IPS DF 6.9 (cell line): ENCODE measurements at regions not wholly inside any gene's neighbourhood (a gene's known extent, or its start where the extent isn't known, plus 50 kb on each side); places are given as distances from the start of the nearest gene placed in this dataset.

Source experiments
- DNase-seq: peaks from one replicate; pipeline ENCODE4 v3.0.0-alpha.2; 2013; ENCODE audit warnings: low read depth, low spot score
- H3K27ac ChIP-seq: one replicate; pipeline ENCODE4 v1.5.1; 2013; ENCODE audit warnings: low read length, control low read depth
- H3K27me3 ChIP-seq: 2 replicates; pipeline ENCODE4 v1.6.1; 2013; ENCODE audit warnings: mild to moderate bottlenecking, low read length; ENCODE audit not compliant: control insufficient read depth, insufficient read depth
- H3K36me3 ChIP-seq: 2 replicates; pipeline ENCODE4 v1.6.1; 2013; ENCODE audit warnings: low read length; ENCODE audit not compliant: control insufficient read depth, insufficient read depth
- H3K4me1 ChIP-seq: 2 replicates; pipeline ENCODE4 v1.6.1; 2013; ENCODE audit warnings: low read length; ENCODE audit not compliant: control insufficient read depth, insufficient read depth
- H3K4me3 ChIP-seq: 2 replicates; pipeline ENCODE4 v1.5.1; 2013; ENCODE audit warnings: mild to moderate bottlenecking, low read length
- H3K9me3 ChIP-seq: 2 replicates; pipeline ENCODE4 v1.6.1; 2013; ENCODE audit warnings: low read length, inconsistent platforms; ENCODE audit not compliant: control insufficient read depth, insufficient read depth
- WGBS: extraction: QIAGEN DNeasy Blood & Tissue Kit; methylation state at CpG from one replicate; pipeline ENCODE4 v1.1.7; 2013; ENCODE audit warnings: mixed read lengths, missing lambda C conversion rate; ENCODE audit not compliant: insufficient read length, insufficient coverage; 5-methylcytosine and 5-hydroxymethylcytosine counted together

DNA sequence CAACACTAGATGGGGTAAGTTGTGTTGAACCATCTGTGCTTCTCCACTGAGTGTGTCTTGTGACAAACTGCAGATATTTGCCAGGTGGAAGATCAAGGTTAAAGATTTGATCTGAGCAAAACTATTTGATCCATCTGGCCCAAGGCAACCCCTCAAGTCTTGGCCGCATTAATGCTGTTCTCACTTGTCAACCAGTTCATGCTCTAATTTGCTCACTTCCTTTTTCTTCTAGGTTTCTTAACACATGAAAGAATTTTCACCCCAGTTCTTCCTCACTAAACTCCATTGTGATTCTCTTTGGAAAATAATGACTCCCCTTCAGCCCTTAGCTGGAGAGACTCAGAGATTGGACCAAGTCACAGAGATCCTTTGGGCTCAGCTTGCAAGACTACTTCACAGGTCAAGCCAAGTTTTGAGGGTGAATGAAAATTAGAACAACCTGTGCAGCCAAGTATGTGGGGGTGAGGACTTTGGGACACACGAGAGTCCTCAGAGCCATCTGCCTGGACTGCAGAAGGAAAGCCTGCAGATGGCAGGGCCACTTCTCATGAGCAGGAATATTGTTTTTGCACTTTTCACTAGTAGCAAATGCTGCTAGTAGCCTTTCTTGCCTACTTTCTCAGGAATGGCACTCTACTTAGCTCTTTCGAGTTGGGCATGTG lies 166.5 kb downstream of the AXIN2 start:
- Histone ChIP-seq H3K4me1 (no peaks in the 10 kb centered on the region), H3K36me3 (no peaks in the 10 kb centered on the region), H3K27ac (no peak overlapping the region), H3K4me3 (no peak overlapping the region), H3K27me3 (no peaks in the 10 kb centered on the region), H3K9me3 (no peaks in the 10 kb centered on the region)
- WGBS: no CpG with 5 or more reads among the region's 3 CpGs
- DNase-seq: no peak

DNA sequence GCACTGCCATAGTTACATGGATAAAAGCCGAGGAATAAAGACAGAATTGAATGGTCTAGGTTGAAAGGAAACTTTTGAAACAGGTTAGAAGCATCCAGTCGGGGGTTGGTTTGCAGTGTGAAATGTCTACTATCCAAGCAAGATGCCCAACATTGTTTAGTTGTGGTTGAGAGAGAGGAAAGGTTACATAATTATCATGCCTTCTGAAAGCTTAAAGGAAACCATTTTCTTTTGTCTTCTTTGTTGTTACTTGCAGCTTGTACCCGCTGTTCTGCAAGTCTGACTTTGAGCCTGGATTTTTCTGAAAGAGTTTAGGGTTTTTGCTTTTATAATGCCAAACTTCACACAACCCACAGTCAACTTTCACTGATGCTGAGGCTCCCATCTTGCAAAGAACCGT lies 167.9 kb downstream of the AXIN2 start:
- no peaks in the 10 kb centered on the region for H3K4me1 ChIP-seq
- H3K27me3 ChIP-seq: no peaks in the 10 kb centered on the region
- DNase-seq: no peak
- no CpG with 5 or more reads among the region's 4 CpGs for WGBS
- H3K36me3 ChIP-seq: no peaks in the 10 kb centered on the region
- H3K4me3 ChIP-seq: no peak overlapping the region
- no peak overlapping the region for H3K27ac ChIP-seq
- no peaks in the 10 kb centered on the region for H3K9me3 ChIP-seq

DNA sequence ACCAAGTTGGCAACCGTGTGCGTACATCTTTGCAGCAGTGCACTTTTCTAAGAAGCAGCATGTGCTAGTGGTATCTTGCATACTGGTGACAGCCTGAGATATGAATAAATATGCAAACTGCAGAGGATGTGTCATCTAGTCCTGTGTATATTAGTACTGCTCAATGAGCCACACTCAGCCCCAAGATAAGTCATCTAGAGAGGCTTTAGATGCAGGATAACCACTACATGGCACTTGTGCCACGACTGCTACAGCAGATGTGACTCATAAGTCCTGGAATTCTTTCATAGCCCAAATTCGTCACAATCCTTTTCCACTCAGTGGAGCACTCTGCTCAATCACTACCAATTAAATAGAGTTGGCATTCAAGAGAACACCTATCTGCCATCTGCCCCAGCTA lies 171.5 kb downstream of the AXIN2 start:
- Histone ChIP-seq H3K27ac (no peak overlapping the region), H3K4me3 (no peak overlapping the region), H3K4me1 (no peaks in the 10 kb centered on the region), H3K27me3 (no peaks in the 10 kb centered on the region), H3K36me3 (no peaks in the 10 kb centered on the region), H3K9me3 (no peaks in the 10 kb centered on the region)
- WGBS: no CpG with 5 or more reads among the region's 4 CpGs
- DNase-seq: no peak

DNA sequence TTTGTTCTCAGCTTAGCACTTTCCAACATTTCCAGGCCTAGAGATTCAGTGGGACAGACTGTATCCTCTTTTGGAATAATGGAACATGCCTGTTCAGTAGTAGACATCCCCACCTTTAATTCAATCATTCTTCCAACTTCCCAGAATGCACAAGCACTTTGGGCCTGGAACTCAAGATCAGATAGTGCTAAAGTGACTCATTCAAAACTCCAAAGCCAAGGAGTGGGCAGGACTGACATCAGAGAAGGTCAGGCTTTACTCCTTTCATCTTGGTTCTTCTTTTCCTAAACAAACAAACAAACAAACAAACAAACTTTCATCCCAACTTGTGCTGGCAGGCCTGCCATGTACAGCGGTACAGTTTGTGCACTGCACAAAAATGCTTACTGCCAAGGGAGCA lies 172.0 kb downstream of the AXIN2 start:
- Histone ChIP-seq H3K9me3 (no peaks in the 10 kb centered on the region), H3K4me3 (no peak overlapping the region), H3K27me3 (no peaks in the 10 kb centered on the region), H3K27ac (no peak overlapping the region), H3K4me1 (no peaks in the 10 kb centered on the region), H3K36me3 (no peaks in the 10 kb centered on the region)
- WGBS: no CpG with 5 or more reads among the region's 1 CpG
- DNase-seq: no peak

DNA sequence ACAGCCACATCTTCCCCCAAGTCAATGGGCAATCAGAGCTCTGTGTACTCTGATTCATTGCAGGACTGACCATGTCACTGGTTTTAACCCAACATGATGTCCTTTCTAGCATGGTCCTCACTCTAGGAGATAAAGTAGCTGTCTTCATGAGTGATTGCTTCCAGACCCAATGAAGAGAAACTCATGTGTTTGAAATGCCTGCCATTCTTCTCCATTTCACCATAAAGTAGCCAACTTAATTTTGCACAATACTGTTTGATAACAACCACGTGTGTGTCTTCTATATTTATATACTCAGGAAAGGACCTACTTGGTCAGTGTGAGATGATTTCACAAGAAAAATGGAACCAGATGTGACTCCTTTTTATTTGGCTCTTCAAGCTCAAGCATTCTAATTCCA lies 172.5 kb downstream of the AXIN2 start:
- Histone ChIP-seq H3K4me3 (no peak overlapping the region), H3K4me1 (no peaks in the 10 kb centered on the region), H3K9me3 (no peaks in the 10 kb centered on the region), H3K36me3 (no peaks in the 10 kb centered on the region), H3K27ac (no peak overlapping the region), H3K27me3 (no peaks in the 10 kb centered on the region)
- DNase-seq: no peak
- no CpG with 5 or more reads among the region's 1 CpG for WGBS

DNA sequence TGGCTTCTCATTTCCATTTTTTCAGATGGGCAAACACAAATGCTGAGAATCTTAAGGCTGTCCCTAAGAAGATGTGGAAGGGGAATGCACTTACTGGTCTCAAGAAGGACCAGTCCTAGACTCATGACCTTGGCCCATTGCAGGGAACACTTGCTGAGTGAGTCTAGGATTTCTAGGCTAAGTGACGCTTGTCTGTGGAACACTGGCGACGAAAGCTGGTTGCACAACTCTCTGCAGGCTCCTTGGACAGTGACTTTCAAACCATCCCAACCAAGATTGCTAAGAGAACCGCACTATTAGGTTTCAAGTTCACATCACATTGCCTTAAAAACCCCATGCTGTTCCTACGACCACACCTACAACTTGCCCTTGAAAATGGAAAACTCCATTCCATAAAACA lies 174.1 kb downstream of the AXIN2 start:
- H3K4me3 ChIP-seq: no peak overlapping the region
- no CpG with 5 or more reads among the region's 5 CpGs for WGBS
- no peaks in the 10 kb centered on the region for H3K4me1 ChIP-seq
- no peak overlapping the region for H3K27ac ChIP-seq
- no peaks in the 10 kb centered on the region for H3K36me3 ChIP-seq
- no peaks in the 10 kb centered on the region for H3K27me3 ChIP-seq
- DNase-seq: no peak
- H3K9me3 ChIP-seq: no peaks in the 10 kb centered on the region

DNA sequence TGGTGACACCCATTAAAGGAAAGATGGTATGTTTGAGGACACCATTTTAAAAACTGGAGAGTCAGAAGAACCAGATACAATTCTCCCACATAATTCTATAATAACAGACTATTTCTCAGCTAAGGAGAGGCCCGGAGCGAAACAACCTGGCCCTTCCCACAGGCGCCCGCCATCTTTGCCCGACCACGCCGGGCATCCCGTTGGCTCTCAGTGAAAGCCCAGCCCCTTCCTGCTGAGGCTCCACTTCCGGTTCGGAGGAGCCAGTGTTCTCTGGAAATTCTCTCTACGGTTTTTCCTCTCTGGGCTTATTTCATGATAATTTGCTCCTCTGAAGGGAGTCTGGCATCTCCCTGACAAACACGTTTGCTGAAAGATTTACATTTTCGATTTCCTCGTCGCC lies 175.7 kb downstream of the AXIN2 start:
- no peaks in the 10 kb centered on the region for H3K27me3 ChIP-seq
- no peaks in the 10 kb centered on the region for H3K36me3 ChIP-seq
- no peak for DNase-seq
- no peak overlapping the region for H3K27ac ChIP-seq
- H3K9me3 ChIP-seq: no peaks in the 10 kb centered on the region
- H3K4me3 ChIP-seq: no peak overlapping the region
- no peaks in the 10 kb centered on the region for H3K4me1 ChIP-seq
- no CpG with 5 or more reads among the region's 15 CpGs for WGBS

DNA sequence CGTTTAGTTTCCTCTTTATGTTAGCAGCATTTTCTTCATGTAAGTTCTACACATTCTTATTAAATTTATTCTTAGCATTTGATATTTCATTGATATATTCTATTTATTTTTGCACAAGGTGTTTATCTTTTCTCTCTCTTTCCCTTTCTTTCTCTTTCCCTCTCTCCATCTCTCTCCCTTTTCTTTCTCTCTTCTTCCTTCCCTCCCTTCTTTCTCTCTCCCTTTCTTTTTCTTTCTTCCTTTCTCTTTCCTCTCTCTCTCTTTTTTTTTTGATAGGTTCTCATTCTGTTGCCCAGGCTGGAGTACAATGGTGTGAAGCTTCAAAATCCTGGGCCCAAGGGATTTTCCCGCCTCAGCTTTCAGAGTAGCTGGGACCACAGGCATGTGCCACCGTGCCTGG lies 176.4 kb downstream of the AXIN2 start:
- Histone ChIP-seq H3K4me3 (no peak overlapping the region), H3K36me3 (no peaks in the 10 kb centered on the region), H3K4me1 (no peaks in the 10 kb centered on the region), H3K9me3 (no peaks in the 10 kb centered on the region), H3K27ac (no peak overlapping the region), H3K27me3 (no peaks in the 10 kb centered on the region)
- WGBS: no CpG with 5 or more reads among the region's 3 CpGs
- DNase-seq: no peak

DNA sequence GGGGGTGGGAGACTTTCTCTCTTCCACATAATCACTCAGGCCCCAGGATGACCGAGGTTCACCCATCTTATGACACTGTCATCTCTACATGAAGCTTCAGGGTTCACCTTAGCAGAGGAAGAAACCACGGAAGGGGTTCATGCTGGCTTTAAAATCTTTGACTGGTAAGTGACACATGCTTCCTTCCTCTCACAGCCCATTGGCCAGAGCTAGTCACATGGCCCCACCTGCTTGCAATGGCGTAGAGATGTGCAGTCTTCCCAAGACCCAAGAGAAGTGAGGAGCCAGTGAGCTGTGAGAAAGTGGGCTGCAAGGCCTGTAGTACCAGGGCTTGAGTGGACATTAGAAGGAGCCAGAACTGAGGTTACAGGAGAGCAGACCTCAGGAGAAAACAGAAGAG lies 180.3 kb downstream of the AXIN2 start:
- WGBS: no CpG with 5 or more reads among the region's 3 CpGs
- no peaks in the 10 kb centered on the region for H3K36me3 ChIP-seq

DNA sequence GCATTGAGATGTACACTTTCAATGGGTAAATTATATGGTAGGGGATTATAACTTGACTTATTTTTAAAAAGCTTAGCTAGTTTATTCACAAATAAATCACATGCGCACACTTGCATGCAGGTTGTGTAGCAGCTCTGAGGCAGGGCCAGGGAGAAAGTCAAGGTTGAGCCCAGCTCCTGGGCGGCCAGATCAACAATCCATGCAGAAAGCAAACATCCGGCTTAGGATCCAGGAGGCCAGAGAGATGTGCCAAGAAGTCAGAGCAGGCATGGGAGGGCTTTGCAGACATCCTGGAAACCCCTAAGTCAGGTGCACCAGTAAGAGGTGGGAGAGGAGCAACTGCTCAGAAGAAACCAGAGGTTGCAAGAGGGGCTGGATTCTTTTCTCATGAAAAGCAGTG lies 186.5 kb downstream of the AXIN2 start:
- Histone ChIP-seq H3K27me3 (no peaks in the 10 kb centered on the region), H3K36me3 (no peaks in the 10 kb centered on the region), H3K27ac (no peak overlapping the region), H3K4me1 (no peaks in the 10 kb centered on the region), H3K9me3 (no peaks in the 10 kb centered on the region), H3K4me3 (no peak overlapping the region)
- no peak for DNase-seq
- WGBS: no CpG with 5 or more reads among the region's 3 CpGs

More for the DNA sequence above, 180.3 kb downstream of the AXIN2 start:
- no peaks in the 10 kb centered on the region for H3K9me3 ChIP-seq
- no peak overlapping the region for H3K27ac ChIP-seq
- no peak overlapping the region; the same call in 1 of the 2 replicates for H3K4me3 ChIP-seq
- H3K4me1 ChIP-seq: no peaks in the 10 kb centered on the region
- no peak for DNase-seq
- no peaks in the 10 kb centered on the region for H3K27me3 ChIP-seq

DNA sequence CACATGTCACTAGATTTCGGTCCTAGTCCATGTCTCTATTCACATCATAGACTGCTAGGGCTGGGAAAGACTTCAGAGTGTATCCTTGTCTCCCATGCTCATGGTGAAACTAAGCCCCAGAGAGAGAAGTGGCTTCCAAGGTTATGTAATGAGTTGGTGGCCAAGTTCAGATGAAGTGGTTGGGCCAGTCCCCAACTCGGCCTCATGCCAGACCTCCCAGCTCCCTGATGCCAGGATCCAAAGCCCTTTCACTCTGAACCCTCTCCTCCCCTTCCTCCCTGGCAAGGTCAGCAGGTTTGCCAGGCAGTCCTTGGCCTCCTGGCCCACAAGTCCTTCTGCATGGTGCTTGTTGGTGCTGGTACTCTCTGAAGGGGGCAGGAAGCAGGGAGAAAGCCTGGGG lies 189.7 kb downstream of the AXIN2 start:
- no peak overlapping the region for H3K27ac ChIP-seq
- H3K4me3 ChIP-seq: no peak overlapping the region
- no peak for DNase-seq
- H3K4me1 ChIP-seq: no peaks in the 10 kb centered on the region
- no peaks in the 10 kb centered on the region for H3K9me3 ChIP-seq
- H3K27me3 ChIP-seq: no peaks in the 10 kb centered on the region
- no CpG with 5 or more reads among the region's 2 CpGs for WGBS
- H3K36me3 ChIP-seq: no peaks in the 10 kb centered on the region
